ENCODE measurements at regions not wholly inside any gene's neighbourhood (a gene's known extent, or its start where the extent isn't known, plus 50 kb on each side); places are given as distances from the start of the nearest gene placed in this dataset.

DNA sequence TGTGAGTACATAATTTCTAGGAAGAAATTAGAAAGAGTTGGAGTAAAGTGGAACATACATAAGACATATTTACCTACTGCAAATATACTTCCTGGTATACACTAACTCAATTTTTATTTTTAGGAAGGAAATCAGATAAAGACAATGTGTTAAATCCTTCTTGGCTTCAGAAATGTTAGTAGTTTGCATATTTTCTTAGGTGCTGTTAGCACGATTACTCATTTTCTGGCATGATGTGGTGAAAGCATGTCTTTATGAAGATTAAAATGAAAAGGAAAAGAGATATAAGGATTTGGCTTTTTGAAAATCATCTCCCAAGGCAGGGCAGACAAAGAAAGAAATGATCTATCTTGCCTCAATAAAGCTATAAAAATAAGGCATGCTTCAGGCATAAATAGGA lies 287.6 kb upstream of the E2F7 start:
- POLR2A ChIA-PET, result no interaction called here
- DNase-seq (ENCODE audit: low read depth, low spot score) (no peak), ATAC-seq (no peak)
- no peaks in the 10 kb centered on the region for H3K4me1 ChIP-seq (ENCODE audit: control insufficient read depth, insufficient read depth, low read length)
- no peaks in the 10 kb centered on the region for H3K27me3 ChIP-seq (ENCODE audit: control insufficient read depth, insufficient read depth, low read length)
- CTCF ChIA-PET, result no interaction called here
- no peak overlapping the region for H3K27ac ChIP-seq (ENCODE audit: low read length)
- H3K9me3 ChIP-seq (ENCODE audit: control insufficient read depth, insufficient read depth, low read depth, low read length), result no peaks in the 10 kb centered on the region
- no peaks in the 10 kb centered on the region for H3K36me3 ChIP-seq (ENCODE audit: control insufficient read depth, insufficient read depth, low read length)
- in situ Hi-C loops (cut with HindIII; ENCODE audit: low pct_unique_long_range_greater_than_20kb, low sequenced_read_pairs) (no loop called here), intact Hi-C loops (cut with micrococcal nuclease; ENCODE audit: unreplicated experiment) (no loop called here)
- TF ChIP-seq SIN3A (IDR thresholded peaks at IDR 0.05; ENCODE audit: borderline replicate concordance, insufficient read depth, low read depth, low read length) (no peak), TCF7L2 (IDR thresholded peaks at IDR 0.05; ENCODE audit: low read depth, low read length) (no peak), POLR2AphosphoS5 (IDR thresholded peaks at IDR 0.05; ENCODE audit: low read depth, low read length) (no peak), REST (IDR thresholded peaks at IDR 0.05; ENCODE audit: insufficient read depth in 1 of 2, low read depth in 2 of 2, low read length in 1 of 2) (no peak)
- TF ChIP-seq, protein P1, sequence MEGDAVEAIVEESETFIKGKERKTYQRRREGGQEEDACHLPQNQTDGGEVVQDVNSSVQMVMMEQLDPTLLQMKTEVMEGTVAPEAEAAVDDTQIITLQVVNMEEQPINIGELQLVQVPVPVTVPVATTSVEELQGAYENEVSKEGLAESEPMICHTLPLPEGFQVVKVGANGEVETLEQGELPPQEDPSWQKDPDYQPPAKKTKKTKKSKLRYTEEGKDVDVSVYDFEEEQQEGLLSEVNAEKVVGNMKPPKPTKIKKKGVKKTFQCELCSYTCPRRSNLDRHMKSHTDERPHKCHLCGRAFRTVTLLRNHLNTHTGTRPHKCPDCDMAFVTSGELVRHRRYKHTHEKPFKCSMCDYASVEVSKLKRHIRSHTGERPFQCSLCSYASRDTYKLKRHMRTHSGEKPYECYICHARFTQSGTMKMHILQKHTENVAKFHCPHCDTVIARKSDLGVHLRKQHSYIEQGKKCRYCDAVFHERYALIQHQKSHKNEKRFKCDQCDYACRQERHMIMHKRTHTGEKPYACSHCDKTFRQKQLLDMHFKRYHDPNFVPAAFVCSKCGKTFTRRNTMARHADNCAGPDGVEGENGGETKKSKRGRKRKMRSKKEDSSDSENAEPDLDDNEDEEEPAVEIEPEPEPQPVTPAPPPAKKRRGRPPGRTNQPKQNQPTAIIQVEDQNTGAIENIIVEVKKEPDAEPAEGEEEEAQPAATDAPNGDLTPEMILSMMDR (IDR thresholded peaks at IDR 0.05), result no peak
- no TSS peak for BruUV-seq (replicated peaks)
- no peak overlapping the region for H3K4me3 ChIP-seq (ENCODE audit: low read depth in 2 of 2, low read length in 2 of 2)

DNA sequence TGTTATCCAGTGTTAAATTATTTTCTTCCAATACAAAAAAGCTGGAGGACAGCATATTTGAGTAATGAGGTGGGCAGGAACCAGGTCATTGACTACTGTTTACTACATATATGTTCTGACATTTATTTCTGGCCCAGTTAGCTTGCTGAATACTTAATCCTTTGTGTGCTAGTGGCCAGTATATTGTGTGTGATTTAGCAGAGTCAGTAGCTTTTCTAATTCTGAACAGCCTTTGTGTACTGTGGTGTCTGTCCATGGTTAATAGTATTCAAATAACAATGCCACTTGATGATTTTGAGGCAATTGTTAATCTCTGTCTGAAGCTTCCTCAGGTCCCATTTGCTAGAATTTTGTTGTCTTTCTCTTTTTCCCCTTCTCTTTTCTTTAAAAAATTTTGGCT lies 286.5 kb upstream of the E2F7 start:
- ChIA-PET CTCF (no interaction called here), POLR2A (no interaction called here)
- TF ChIP-seq POLR2AphosphoS5 (IDR thresholded peaks at IDR 0.05; ENCODE audit: low read depth, low read length) (no peak), TCF7L2 (IDR thresholded peaks at IDR 0.05; ENCODE audit: low read depth, low read length) (no peak), SIN3A (IDR thresholded peaks at IDR 0.05; ENCODE audit: borderline replicate concordance, insufficient read depth, low read depth, low read length) (no peak), REST (IDR thresholded peaks at IDR 0.05; ENCODE audit: insufficient read depth in 1 of 2, low read depth in 2 of 2, low read length in 1 of 2) (no peak)
- TF ChIP-seq, protein P1 (IDR thresholded peaks at IDR 0.05), result no peak
- Histone ChIP-seq H3K27me3 (ENCODE audit: control insufficient read depth, insufficient read depth, low read length) (no peaks in the 10 kb centered on the region), H3K27ac (ENCODE audit: low read length) (no peak overlapping the region), H3K4me3 (ENCODE audit: low read depth in 2 of 2, low read length in 2 of 2) (no peak overlapping the region), H3K9me3 (ENCODE audit: control insufficient read depth, insufficient read depth, low read depth, low read length) (no peaks in the 10 kb centered on the region), H3K36me3 (ENCODE audit: control insufficient read depth, insufficient read depth, low read length) (no peaks in the 10 kb centered on the region), H3K4me1 (ENCODE audit: control insufficient read depth, insufficient read depth, low read length) (no peaks in the 10 kb centered on the region)
- DNase-seq (ENCODE audit: low read depth, low spot score), result no peak
- no TSS peak for BruUV-seq (replicated peaks)
- intact Hi-C loops (cut with micrococcal nuclease; ENCODE audit: unreplicated experiment) (no loop called here), in situ Hi-C loops (cut with HindIII; ENCODE audit: low pct_unique_long_range_greater_than_20kb, low sequenced_read_pairs) (no loop called here)
- ATAC-seq, result no peak

Data from Panc1 (cell line).